ENCODE measurements at regions not wholly inside any gene's neighbourhood (a gene's known extent, or its start where the extent isn't known, plus 50 kb on each side); places are given as distances from the start of the nearest gene placed in this dataset.

DNA sequence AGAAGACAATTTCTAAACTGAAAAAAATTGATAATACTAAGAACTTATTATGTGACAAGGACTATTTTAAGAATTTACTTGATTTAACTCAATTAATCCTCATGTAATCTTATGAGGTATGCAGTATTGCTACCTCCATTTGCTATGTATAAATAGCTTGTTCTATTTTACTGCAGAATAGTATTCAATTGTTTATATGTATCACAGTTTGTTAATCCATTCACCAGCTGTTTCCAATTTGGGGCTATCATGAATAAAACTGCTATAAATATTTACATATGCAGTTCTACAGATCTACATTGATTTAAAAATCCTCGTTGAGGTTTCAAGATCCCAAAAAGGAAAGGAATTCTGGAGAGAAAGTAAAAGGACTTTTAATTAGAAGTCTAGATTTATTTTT lies 54.8 kb upstream of the DOCK10 start:
- Histone ChIP-seq H3K27ac (ENCODE audit: low read depth in 1 of 2, low read length in 1 of 2) (no peak overlapping the region), H3K9me3 (ENCODE audit: control insufficient read depth in 2 of 2, insufficient read depth in 1 of 2, low read length in 1 of 2) (no peaks in the 10 kb centered on the region), H3K27me3 (ENCODE audit: control insufficient read depth in 2 of 2, insufficient read depth in 1 of 2, low read length in 1 of 2) (no peaks in the 10 kb centered on the region), H3K4me1 (ENCODE audit: control insufficient read depth in 2 of 2, insufficient read depth in 2 of 2, low read length in 2 of 2) (no peaks in the 10 kb centered on the region), H3K36me3 (ENCODE audit: control insufficient read depth in 2 of 2, insufficient read depth in 2 of 2, low read length in 1 of 2) (no peaks in the 10 kb centered on the region), H3K4me3 (ENCODE audit: low read length in 2 of 2) (no peak overlapping the region)
- WGBS = 94% methylated on average over 1 of the region's 1 CpG
- DNase-seq (ENCODE audit: low read depth in 6 of 9, low spot score in 9 of 9) = no peak
